Nephron progenitor cell (in vitro differentiated cells): ENCODE measurements at regions not wholly inside any gene's neighbourhood (a gene's known extent, or its start where the extent isn't known, plus 50 kb on each side); places are given as distances from the start of the nearest gene placed in this dataset.

Source experiments
- DNase-seq: peaks from one replicate; pipeline ENCODE4 v3.0.0; 2021
- H3K27ac Mint-ChIP-seq: 2 replicates; pipeline ENCODE4 v1.8.0; 2021; ENCODE audit warnings: mild to moderate bottlenecking, moderate library complexity, mixed read lengths
- H3K27me3 Mint-ChIP-seq: 2 replicates; pipeline ENCODE4 v1.8.0; 2021; ENCODE audit warnings: mild to moderate bottlenecking, low read depth, mixed read lengths; ENCODE audit not compliant: poor library complexity
- H3K36me3 Mint-ChIP-seq: 2 replicates; pipeline ENCODE4 v1.8.0; 2021; ENCODE audit warnings: low read depth, mixed read lengths
- H3K4me1 Mint-ChIP-seq: 2 replicates; pipeline ENCODE4 v1.8.0; 2021; ENCODE audit warnings: mixed read lengths
- H3K4me3 Mint-ChIP-seq: 2 replicates; pipeline ENCODE4 v1.8.0; 2021; ENCODE audit warnings: mild to moderate bottlenecking, moderate library complexity, mixed read lengths
- H3K9me3 Mint-ChIP-seq: 2 replicates; pipeline ENCODE4 v1.8.0; 2021; ENCODE audit warnings: mild to moderate bottlenecking, moderate library complexity, mixed read lengths
- TF ChIP-seq, protein P1 (sequence below): fragments of 200-600 bp; sonication (generic); IDR thresholded peaks from 2 replicates; pipeline ENCODE4 v1.5.0; 2021; ENCODE audit warnings: antibody characterized with exemption

DNA sequence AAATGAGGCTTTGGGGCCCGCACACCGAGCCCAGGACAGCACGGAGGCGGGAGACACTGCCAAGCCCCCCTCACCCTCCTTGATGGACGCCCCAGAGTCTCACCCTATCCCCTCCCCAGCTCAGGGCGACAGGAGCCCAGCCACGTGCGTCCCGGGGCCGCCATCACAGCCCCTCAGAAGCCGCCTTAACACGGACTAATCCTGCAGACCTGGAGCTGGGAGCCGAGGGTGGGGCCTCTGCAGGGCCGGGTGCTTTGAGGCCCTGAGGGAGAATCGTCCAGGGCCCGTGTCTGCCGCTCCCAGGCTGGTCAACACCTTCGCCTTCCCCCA is 79.7 kb upstream of the FBRSL1 start:
- TF ChIP-seq, protein P1, sequence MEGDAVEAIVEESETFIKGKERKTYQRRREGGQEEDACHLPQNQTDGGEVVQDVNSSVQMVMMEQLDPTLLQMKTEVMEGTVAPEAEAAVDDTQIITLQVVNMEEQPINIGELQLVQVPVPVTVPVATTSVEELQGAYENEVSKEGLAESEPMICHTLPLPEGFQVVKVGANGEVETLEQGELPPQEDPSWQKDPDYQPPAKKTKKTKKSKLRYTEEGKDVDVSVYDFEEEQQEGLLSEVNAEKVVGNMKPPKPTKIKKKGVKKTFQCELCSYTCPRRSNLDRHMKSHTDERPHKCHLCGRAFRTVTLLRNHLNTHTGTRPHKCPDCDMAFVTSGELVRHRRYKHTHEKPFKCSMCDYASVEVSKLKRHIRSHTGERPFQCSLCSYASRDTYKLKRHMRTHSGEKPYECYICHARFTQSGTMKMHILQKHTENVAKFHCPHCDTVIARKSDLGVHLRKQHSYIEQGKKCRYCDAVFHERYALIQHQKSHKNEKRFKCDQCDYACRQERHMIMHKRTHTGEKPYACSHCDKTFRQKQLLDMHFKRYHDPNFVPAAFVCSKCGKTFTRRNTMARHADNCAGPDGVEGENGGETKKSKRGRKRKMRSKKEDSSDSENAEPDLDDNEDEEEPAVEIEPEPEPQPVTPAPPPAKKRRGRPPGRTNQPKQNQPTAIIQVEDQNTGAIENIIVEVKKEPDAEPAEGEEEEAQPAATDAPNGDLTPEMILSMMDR, result no peak
- H3K9me3 Mint-ChIP-seq, result no peaks in the 10 kb centered on the region
- H3K4me3 Mint-ChIP-seq, result no peak overlapping the region
- H3K4me1 Mint-ChIP-seq, result peaks cover 3% of the 10 kb centered on the region
- H3K27ac Mint-ChIP-seq, result no peak overlapping the region
- H3K36me3 Mint-ChIP-seq, result no peaks in the 10 kb centered on the region
- no peaks in the 10 kb centered on the region for H3K27me3 Mint-ChIP-seq
- no peak for DNase-seq

GRCh38 chr12:132409495-132410295 is 80.3 kb upstream of the FBRSL1 start:
- Mint-ChIP-seq H3K4me3 (no peak overlapping the region), H3K36me3 (no peaks in the 10 kb centered on the region), H3K4me1 (peaks cover 4% of the 10 kb centered on the region), H3K9me3 (no peaks in the 10 kb centered on the region), H3K27ac (no peak overlapping the region), H3K27me3 (no peaks in the 10 kb centered on the region)
- DNase-seq, result no peak
- TF ChIP-seq, protein P1, result no peak

DNA sequence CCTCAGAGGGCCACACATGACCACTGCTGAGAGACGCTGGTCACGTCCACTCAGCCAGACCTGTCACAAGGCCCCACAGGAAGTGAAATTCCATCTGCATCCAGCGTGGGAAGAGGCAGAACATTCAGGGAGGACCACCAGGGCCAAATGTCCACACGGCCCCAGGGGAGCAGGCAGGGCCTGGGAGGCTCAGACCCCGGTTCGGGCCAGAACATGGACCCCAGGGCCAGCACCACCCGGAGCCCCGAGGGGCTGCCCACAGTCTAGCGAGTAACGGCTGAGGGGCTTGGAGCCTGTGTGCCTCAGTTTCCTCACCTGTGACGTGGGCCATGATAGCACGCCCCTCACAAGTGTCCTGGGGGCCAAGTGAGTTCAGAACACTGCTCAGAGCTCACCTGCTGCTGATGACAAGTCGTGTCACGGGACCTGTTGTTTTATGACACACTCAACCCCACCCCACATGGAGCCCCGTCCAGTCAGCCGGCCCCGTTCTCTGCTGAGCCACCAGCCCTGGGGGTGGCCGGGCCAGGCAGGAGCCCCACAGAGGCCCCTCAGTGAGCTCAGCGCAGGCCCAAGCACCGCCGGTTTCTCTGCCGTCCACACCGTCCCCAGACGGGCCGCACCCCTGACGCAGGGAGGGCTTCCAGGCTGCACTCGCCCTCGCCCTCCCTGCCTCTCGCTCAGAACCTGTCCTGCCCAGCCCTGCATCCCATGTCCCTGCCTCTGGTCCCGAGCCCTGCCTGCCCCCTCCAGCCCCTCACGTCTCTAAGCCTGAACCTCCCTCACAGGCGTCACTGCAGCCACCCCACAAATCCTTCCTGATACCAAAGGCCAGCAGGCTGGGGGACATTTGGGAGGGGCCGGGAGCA is 79.5 kb upstream of the GALNT9 start:
- Mint-ChIP-seq H3K4me1 (peaks cover 4% of the 10 kb centered on the region), H3K27ac (no peak overlapping the region), H3K27me3 (no peaks in the 10 kb centered on the region), H3K4me3 (no peak overlapping the region), H3K36me3 (no peaks in the 10 kb centered on the region), H3K9me3 (no peaks in the 10 kb centered on the region)
- TF ChIP-seq, protein P1, result no peak
- no peak for DNase-seq

DNA sequence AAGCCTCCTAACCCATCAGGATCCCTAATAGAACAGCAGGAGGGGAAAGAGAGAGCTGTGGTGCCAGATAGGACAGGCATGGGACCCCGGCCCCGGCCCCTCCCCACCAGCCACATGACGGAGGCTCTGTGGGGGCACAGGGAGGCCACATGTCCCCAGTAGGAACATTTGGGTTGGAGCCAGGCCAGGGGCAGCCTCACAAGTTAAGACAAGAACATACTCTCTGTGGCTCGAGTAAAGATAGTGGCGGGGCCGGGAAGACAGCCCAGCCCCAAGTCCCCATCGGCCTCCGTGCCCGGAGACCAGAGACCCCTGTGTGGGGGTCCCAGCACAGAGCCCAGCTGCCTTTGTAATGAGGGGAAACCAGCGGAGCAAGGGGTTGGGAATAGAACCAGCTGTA is 78.6 kb upstream of the GALNT9 start:
- Mint-ChIP-seq H3K27ac (no peak overlapping the region), H3K27me3 (no peaks in the 10 kb centered on the region), H3K4me1 (peaks cover 10% of the 10 kb centered on the region), H3K4me3 (no peak overlapping the region), H3K36me3 (no peaks in the 10 kb centered on the region), H3K9me3 (no peaks in the 10 kb centered on the region)
- TF ChIP-seq, protein P1, result no peak
- no peak for DNase-seq

GRCh38 chr12:132407451-132407961 is 78.1 kb upstream of the GALNT9 start:
- Mint-ChIP-seq H3K4me1 (peaks cover 15% of the 10 kb centered on the region), H3K4me3 (no peak overlapping the region), H3K27me3 (no peaks in the 10 kb centered on the region), H3K9me3 (no peaks in the 10 kb centered on the region), H3K27ac (no peak overlapping the region), H3K36me3 (no peaks in the 10 kb centered on the region)
- TF ChIP-seq, protein P1, result no peak
- no peak for DNase-seq
